Activated CD4-positive, alpha-beta T cell treated with anti-CD3 and anti-CD28 coated beads, Interleukin-2, amount 10 ng/mL, durations not matched to agents 7 days and 5 days (primary cell): ENCODE measurements at regions not wholly inside any gene's neighbourhood (a gene's known extent, or its start where the extent isn't known, plus 50 kb on each side); places are given as distances from the start of the nearest gene placed in this dataset.

Experiments used
- CTCF ChIA-PET: fragments of 350-600 bp; sonication (Branson Sonifier 250); formaldehyde crosslinking; loops from one replicate; lab custom pipeline; 2021; ENCODE audit warnings: antibody characterized with exemption; lab: Charles Lee
- POLR2A ChIA-PET: fragments of 350-600 bp; sonication (Branson Sonifier 250); formaldehyde crosslinking; loops from one replicate; lab custom pipeline; 2021; ENCODE audit warnings: antibody characterized with exemption; lab: Charles Lee
- DNase-seq: peaks from one replicate; pipeline ENCODE4 v3.0.0-alpha.2; 2020
- H3K27ac Mint-ChIP-seq: one replicate; pipeline ENCODE4 v1.8.0; 2021; ENCODE audit warnings: mild to moderate bottlenecking, moderate library complexity, mixed read lengths
- H3K27me3 Mint-ChIP-seq: one replicate; pipeline ENCODE4 v1.8.0; 2021; ENCODE audit warnings: mixed read lengths
- H3K36me3 Mint-ChIP-seq: one replicate; pipeline ENCODE4 v1.8.0; 2021; ENCODE audit warnings: low read depth, mixed read lengths
- H3K4me1 Mint-ChIP-seq: one replicate; pipeline ENCODE4 v1.8.0; 2021; ENCODE audit warnings: mixed read lengths
- H3K4me3 Mint-ChIP-seq: one replicate; pipeline ENCODE4 v1.8.0; 2021; ENCODE audit warnings: mild to moderate bottlenecking, moderate library complexity, mixed read lengths
- H3K9me3 Mint-ChIP-seq: one replicate; pipeline ENCODE4 v1.8.0; 2021; ENCODE audit warnings: mixed read lengths

DNA sequence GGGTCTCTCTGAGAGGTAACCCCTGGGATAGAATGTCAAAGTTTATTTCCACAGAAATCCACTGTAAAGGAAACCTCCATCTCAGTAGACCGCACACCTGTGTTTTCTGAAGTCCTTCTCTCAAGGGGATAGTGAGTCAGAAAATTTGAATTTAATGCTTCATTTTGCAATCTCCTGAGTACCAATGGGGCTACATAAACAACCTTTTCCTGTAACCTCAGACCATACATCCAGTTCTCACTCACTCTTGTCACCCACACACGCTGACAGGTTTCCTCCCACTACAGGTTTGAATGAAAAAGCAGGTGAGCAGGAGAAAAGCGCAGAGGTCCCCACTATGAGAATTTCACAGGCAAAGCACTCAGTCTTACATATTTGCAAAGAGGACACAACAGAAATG, 165.3 kb upstream of the MCTP2 start:
- no peaks in the 10 kb centered on the region for H3K27me3 Mint-ChIP-seq
- H3K27ac Mint-ChIP-seq = no peak overlapping the region
- H3K4me1 Mint-ChIP-seq = no peaks in the 10 kb centered on the region
- no peaks in the 10 kb centered on the region for H3K9me3 Mint-ChIP-seq
- ChIA-PET CTCF (no interaction called here), POLR2A (no interaction called here)
- no peak for DNase-seq
- H3K36me3 Mint-ChIP-seq = no peaks in the 10 kb centered on the region
- H3K4me3 Mint-ChIP-seq = no peak overlapping the region

- no peaks in the 10 kb centered on the region for H3K27me3 Mint-ChIP-seq
- no peak overlapping the region for H3K4me3 Mint-ChIP-seq
- ChIA-PET CTCF (interaction anchor here (0.7 kb wide), 1 partner anchor 16 kb away, joined by 3 read pairs; no protein-coding TSS in a partner anchor), POLR2A (no interaction called here)
- H3K27ac Mint-ChIP-seq = no peak overlapping the region
- no peaks in the 10 kb centered on the region for H3K4me1 Mint-ChIP-seq
- H3K9me3 Mint-ChIP-seq = no peaks in the 10 kb centered on the region
- H3K36me3 Mint-ChIP-seq = no peaks in the 10 kb centered on the region
- DNase-seq = no peak
Observed at GRCh38 chr15:94064676-94065313, 166.6 kb upstream of the MCTP2 start.

DNA sequence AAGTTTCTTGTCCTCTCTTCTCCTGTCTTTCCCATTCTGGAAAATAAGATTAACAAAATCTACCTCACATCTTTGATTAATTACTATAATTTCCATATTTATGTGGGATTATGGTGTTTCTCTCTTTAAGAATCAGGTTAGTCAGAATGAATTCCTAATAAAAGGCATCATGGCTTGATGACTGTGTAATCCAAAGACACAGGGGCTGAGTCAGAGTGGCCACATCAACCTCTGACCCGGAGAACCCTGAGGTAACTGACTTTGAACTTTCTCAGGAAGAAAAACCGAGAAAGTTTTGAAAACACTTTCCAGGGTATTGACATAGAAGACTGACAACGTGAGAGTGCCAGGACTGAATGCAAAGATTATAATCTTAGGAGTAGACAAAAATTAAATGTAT, 170.3 kb upstream of the MCTP2 start:
- no peaks in the 10 kb centered on the region for H3K9me3 Mint-ChIP-seq
- ChIA-PET POLR2A (no interaction called here), CTCF (no interaction called here)
- no peak overlapping the region for H3K4me3 Mint-ChIP-seq
- H3K27ac Mint-ChIP-seq = no peak overlapping the region
- H3K27me3 Mint-ChIP-seq = peaks cover 11% of the 10 kb centered on the region
- H3K4me1 Mint-ChIP-seq = no peaks in the 10 kb centered on the region
- H3K36me3 Mint-ChIP-seq = no peaks in the 10 kb centered on the region
- no peak for DNase-seq

DNA sequence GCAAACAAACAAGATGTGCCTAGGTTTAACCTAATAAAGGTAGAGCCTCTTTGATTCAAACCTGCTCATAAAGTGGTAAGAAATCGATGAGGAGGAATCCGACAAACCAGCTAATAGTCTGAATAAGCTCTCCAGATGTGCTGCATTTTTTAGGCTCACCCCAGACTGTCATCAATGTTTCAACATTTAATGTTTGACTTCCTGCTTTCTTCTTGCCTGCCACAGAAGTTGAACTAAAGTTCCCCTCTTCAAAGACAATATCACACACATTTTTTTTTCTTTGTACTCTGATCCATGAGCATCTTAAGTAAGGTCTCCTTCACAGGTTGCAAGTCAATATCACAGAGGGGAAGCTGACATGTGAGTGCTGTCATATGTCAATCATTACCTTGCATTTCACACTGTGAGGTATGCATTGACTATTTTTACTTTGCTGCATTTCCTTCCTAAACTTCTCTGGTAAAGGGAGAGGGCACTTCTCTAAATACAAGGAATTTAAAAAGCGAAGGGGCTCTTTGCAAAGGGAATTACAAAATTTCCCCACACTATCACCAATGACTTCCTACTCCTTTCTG, 172.3 kb upstream of the MCTP2 start:
- H3K27ac Mint-ChIP-seq = no peak overlapping the region
- no peak for DNase-seq
- CTCF ChIA-PET = no interaction called here

DNA sequence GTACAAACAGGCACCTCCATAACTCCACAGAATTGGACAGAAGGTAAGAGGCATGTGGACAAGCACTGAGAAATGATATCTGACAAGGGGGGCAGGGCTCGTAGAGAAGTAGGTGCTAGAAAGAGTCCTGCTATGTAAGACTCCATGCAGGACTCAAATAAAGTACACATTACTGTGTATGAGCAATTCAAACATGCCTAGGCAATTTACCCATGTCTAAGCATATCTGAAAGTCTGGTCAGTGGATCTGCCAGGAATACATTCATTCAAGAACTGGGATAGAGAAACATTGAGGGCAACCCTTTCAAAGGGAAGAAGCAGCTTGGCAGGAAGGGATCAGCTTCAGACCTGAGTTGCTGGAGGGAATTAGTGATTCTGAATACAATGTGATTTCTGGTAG, 174.1 kb upstream of the MCTP2 start:
- DNase-seq = no peak
- H3K27me3 Mint-ChIP-seq = peaks cover 11% of the 10 kb centered on the region
- H3K9me3 Mint-ChIP-seq = no peaks in the 10 kb centered on the region
- no peaks in the 10 kb centered on the region for H3K36me3 Mint-ChIP-seq
- no peak overlapping the region for H3K27ac Mint-ChIP-seq
- CTCF ChIA-PET = no interaction called here
- H3K4me1 Mint-ChIP-seq = no peaks in the 10 kb centered on the region
- POLR2A ChIA-PET = no interaction called here
- no peak overlapping the region for H3K4me3 Mint-ChIP-seq

More for the DNA sequence above, 172.3 kb upstream of the MCTP2 start:
- Mint-ChIP-seq H3K9me3 (no peaks in the 10 kb centered on the region), H3K27me3 (peaks cover 11% of the 10 kb centered on the region), H3K36me3 (no peaks in the 10 kb centered on the region), H3K4me3 (no peak overlapping the region), H3K4me1 (no peaks in the 10 kb centered on the region)
- POLR2A ChIA-PET = no interaction called here

GRCh38 chr15:94056314-94056713, 175.0 kb upstream of the MCTP2 start:
- no peaks in the 10 kb centered on the region for H3K36me3 Mint-ChIP-seq
- no peaks in the 10 kb centered on the region for H3K4me1 Mint-ChIP-seq
- H3K27ac Mint-ChIP-seq = no peak overlapping the region
- H3K27me3 Mint-ChIP-seq = peaks cover 11% of the 10 kb centered on the region
- H3K4me3 Mint-ChIP-seq = no peak overlapping the region
- POLR2A ChIA-PET = no interaction called here
- CTCF ChIA-PET = no interaction called here
- H3K9me3 Mint-ChIP-seq = no peaks in the 10 kb centered on the region
- no peak for DNase-seq

GRCh38 chr15:94053626-94054025, 177.7 kb upstream of the MCTP2 start:
- Mint-ChIP-seq H3K27me3 (peaks cover 6% of the 10 kb centered on the region), H3K4me1 (no peaks in the 10 kb centered on the region), H3K9me3 (no peaks in the 10 kb centered on the region), H3K4me3 (no peak overlapping the region), H3K27ac (no peak overlapping the region), H3K36me3 (no peaks in the 10 kb centered on the region)
- ChIA-PET CTCF (no interaction called here), POLR2A (no interaction called here)
- no peak for DNase-seq

GRCh38 chr15:94052711-94053110, 178.7 kb upstream of the MCTP2 start:
- Mint-ChIP-seq H3K9me3 (no peaks in the 10 kb centered on the region), H3K27me3 (peaks cover under 1% of the 10 kb centered on the region), H3K4me3 (no peak overlapping the region), H3K4me1 (no peaks in the 10 kb centered on the region), H3K36me3 (no peaks in the 10 kb centered on the region), H3K27ac (no peak overlapping the region)
- POLR2A ChIA-PET = no interaction called here
- CTCF ChIA-PET = no interaction called here
- DNase-seq = no peak

DNA sequence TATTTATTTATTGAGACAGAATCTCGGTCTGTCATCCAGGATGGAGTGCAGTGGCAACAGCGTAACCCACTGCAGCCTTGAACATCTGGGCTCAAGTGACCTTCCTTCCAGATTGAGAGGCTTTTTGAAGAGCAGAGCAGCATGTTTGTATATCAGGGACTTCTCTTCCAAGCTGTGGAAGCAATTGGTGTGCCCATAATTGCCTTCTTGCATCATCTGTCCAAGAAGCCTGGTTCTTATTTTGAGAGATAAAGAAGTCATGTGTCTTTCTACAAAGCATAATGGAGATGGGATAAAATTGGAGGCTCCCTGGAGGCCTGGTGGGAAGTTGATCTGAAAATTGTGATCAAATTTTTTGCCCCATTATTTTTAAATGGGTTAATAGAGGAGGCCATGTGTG, 183.8 kb upstream of the MCTP2 start:
- CTCF ChIA-PET = no interaction called here
- no peak for DNase-seq
- H3K27me3 Mint-ChIP-seq = peaks cover 4% of the 10 kb centered on the region
- no peak overlapping the region for H3K27ac Mint-ChIP-seq
- no peak overlapping the region for H3K4me3 Mint-ChIP-seq
- POLR2A ChIA-PET = no interaction called here
- no peaks in the 10 kb centered on the region for H3K4me1 Mint-ChIP-seq
- H3K36me3 Mint-ChIP-seq = no peaks in the 10 kb centered on the region
- no peaks in the 10 kb centered on the region for H3K9me3 Mint-ChIP-seq

GRCh38 chr15:94042180-94042928, 189.0 kb upstream of the MCTP2 start:
- ChIA-PET CTCF (no interaction called here), POLR2A (no interaction called here)
- H3K9me3 Mint-ChIP-seq = no peaks in the 10 kb centered on the region
- H3K27ac Mint-ChIP-seq = no peak overlapping the region
- no peaks in the 10 kb centered on the region for H3K4me1 Mint-ChIP-seq
- no peak for DNase-seq
- peaks cover 6% of the 10 kb centered on the region for H3K27me3 Mint-ChIP-seq
- H3K4me3 Mint-ChIP-seq = no peak overlapping the region
- H3K36me3 Mint-ChIP-seq = no peaks in the 10 kb centered on the region

DNA sequence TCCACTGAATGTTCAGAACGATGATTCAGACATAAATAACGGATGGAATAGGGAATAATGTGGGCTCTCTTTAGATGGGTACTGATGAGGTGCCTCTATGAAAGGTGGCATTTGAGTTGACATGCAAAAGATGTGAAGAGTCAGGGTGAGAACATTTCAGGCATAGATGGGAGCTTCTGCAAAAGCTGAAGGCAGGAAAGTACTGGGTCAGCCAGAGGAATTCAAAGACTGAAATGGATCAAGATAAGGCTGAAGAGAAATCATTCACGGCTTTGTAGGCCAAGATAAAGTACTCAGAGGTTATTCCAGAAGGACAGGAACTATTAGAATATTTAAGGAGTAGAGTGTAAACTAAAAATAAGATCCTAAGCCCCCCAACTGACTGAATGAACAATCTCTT, 189.6 kb upstream of the MCTP2 start:
- CTCF ChIA-PET = no interaction called here
- no peak overlapping the region for H3K27ac Mint-ChIP-seq
- no peaks in the 10 kb centered on the region for H3K36me3 Mint-ChIP-seq

DNA sequence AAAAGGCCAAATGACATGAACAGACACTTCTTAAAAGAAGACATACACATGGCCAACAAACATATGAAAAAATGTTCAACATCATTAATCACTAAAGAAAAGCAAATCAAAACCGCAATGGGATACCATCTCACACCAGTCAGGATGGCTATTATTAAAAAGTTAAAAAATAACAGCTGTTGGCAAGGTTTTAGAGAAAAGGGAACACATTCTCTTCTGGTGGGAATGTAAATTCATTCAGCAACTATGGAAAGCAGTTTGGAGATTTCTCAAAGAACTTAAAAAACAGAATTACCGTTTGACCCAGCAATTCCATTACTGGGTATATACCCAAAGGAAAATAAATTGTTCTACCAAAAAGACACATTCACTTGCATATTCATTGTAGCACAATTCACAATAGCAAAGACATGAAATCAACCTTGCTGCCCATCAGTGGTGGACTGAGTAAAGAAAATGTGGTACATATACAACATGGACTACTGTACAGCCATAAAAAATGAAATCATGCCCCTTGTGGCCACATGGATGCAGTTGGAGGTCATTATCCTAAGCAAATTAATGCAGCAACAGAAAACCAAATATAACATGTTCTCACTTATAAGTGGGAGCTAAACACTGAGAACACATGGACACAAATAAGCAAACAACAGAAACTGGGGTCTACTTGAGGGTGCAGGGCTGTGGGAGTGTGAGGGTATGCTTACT, 190.7 kb upstream of the MCTP2 start:
- Mint-ChIP-seq H3K27me3 (peaks cover 6% of the 10 kb centered on the region), H3K4me1 (no peaks in the 10 kb centered on the region), H3K36me3 (no peaks in the 10 kb centered on the region), H3K4me3 (no peak overlapping the region), H3K27ac (no peak overlapping the region), H3K9me3 (no peaks in the 10 kb centered on the region)
- DNase-seq = no peak
- POLR2A ChIA-PET = no interaction called here
- CTCF ChIA-PET = no interaction called here

More for the DNA sequence above, 189.6 kb upstream of the MCTP2 start:
- POLR2A ChIA-PET = no interaction called here
- H3K9me3 Mint-ChIP-seq = no peaks in the 10 kb centered on the region
- no peak overlapping the region for H3K4me3 Mint-ChIP-seq
- H3K27me3 Mint-ChIP-seq = peaks cover 6% of the 10 kb centered on the region
- DNase-seq = no peak
- no peaks in the 10 kb centered on the region for H3K4me1 Mint-ChIP-seq

DNA sequence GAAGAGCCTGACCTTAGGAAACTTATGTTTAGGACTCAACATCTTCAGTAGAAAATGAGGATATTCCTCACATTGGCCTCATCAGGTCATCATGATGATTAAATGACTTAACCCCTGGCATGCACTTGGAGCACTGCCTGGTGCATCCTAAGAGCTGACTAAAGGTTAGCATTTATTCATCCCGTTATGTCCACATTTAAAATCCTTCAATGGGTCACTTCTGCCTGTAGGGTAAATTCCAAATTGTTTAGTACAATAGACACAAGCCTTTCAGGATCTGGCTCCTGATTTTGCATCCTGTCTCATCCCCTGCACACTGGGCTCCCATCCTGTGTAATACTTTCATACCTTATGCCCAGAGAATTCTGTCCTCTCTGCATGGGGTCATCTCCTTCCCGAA, 195.2 kb upstream of the MCTP2 start:
- Mint-ChIP-seq H3K36me3 (no peaks in the 10 kb centered on the region), H3K4me3 (no peak overlapping the region), H3K4me1 (no peaks in the 10 kb centered on the region), H3K27me3 (peaks cover 2% of the 10 kb centered on the region), H3K9me3 (no peaks in the 10 kb centered on the region), H3K27ac (no peak overlapping the region)
- ChIA-PET CTCF (no interaction called here), POLR2A (interaction anchor here (0.6 kb wide), 1 partner anchor 928 kb away, joined by 3 read pairs; no protein-coding TSS in a partner anchor)
- DNase-seq = no peak
